ENCODE measurements at regions not wholly inside any gene's neighbourhood (a gene's known extent, or its start where the extent isn't known, plus 50 kb on each side); places are given as distances from the start of the nearest gene placed in this dataset.

DNA sequence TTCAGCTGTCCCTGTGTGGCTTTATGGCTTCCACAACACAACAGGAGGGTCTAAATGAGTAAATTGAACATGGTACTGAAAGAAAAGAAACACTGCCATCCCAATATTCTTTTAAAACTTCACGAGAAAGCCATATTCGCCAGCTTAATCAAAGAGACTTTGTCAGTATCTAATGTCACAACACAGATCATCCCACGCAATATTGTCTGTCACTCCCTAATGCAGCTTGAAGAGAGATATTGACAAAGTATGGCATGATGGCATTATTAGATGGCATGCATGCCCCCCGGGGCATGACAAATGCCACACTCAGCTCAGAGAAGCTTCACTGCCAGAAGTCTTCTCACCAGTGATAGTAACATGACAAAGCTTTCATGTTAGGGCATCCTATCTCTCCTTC is 197.8 kb downstream of the TTC8 start:
- no peak for DNase-seq
- Histone ChIP-seq H3K27me3 (ENCODE audit: low read depth) (peaks cover 18% of the 10 kb centered on the region), H3K9me3 (no peaks in the 10 kb centered on the region), H3K27ac (no peak overlapping the region), H3K36me3 (no peaks in the 10 kb centered on the region), H3K4me3 (no peak overlapping the region), H3K4me1 (peaks cover 9% of the 10 kb centered on the region)
- no peak for ATAC-seq
- intact Hi-C loops (cut with DNase I), result loop anchor here (10.0 kb wide), 1 partner anchor 893 kb away; no protein-coding TSS in a partner anchor
- TF ChIP-seq, protein P1, sequence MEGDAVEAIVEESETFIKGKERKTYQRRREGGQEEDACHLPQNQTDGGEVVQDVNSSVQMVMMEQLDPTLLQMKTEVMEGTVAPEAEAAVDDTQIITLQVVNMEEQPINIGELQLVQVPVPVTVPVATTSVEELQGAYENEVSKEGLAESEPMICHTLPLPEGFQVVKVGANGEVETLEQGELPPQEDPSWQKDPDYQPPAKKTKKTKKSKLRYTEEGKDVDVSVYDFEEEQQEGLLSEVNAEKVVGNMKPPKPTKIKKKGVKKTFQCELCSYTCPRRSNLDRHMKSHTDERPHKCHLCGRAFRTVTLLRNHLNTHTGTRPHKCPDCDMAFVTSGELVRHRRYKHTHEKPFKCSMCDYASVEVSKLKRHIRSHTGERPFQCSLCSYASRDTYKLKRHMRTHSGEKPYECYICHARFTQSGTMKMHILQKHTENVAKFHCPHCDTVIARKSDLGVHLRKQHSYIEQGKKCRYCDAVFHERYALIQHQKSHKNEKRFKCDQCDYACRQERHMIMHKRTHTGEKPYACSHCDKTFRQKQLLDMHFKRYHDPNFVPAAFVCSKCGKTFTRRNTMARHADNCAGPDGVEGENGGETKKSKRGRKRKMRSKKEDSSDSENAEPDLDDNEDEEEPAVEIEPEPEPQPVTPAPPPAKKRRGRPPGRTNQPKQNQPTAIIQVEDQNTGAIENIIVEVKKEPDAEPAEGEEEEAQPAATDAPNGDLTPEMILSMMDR (IDR thresholded peaks at IDR 0.05), result no peak

DNA sequence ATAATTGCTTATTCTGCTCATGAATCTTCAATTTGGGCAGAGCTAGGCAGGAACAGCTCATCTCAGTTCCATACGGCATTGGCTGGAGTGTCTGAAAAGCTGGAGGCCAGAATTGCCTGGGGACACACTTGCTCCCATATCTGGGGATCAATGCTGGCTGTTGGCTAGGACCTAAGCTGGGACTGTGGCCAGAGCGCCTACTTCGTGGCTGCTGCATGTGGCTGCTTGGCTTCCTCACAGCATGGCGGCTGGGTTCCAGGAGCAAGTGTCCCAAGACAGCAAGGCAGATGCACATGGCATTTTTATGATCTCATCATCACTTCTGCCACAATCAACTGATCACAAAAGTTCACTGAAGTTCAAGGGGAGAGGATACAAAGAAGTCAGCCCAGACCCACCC is 200.2 kb downstream of the TTC8 start:
- intact Hi-C loops (cut with DNase I), result loop anchor here (10.0 kb wide), 1 partner anchor 890 kb away; no protein-coding TSS in a partner anchor
- Histone ChIP-seq H3K27me3 (ENCODE audit: low read depth) (peaks cover 33% of the 10 kb centered on the region), H3K4me3 (no peak overlapping the region), H3K27ac (no peak overlapping the region), H3K9me3 (no peaks in the 10 kb centered on the region), H3K4me1 (peaks cover 14% of the 10 kb centered on the region), H3K36me3 (no peaks in the 10 kb centered on the region)
- TF ChIP-seq, protein P1 (IDR thresholded peaks at IDR 0.05), result no peak
- DNase-seq (no peak), ATAC-seq (no peak)

DNA sequence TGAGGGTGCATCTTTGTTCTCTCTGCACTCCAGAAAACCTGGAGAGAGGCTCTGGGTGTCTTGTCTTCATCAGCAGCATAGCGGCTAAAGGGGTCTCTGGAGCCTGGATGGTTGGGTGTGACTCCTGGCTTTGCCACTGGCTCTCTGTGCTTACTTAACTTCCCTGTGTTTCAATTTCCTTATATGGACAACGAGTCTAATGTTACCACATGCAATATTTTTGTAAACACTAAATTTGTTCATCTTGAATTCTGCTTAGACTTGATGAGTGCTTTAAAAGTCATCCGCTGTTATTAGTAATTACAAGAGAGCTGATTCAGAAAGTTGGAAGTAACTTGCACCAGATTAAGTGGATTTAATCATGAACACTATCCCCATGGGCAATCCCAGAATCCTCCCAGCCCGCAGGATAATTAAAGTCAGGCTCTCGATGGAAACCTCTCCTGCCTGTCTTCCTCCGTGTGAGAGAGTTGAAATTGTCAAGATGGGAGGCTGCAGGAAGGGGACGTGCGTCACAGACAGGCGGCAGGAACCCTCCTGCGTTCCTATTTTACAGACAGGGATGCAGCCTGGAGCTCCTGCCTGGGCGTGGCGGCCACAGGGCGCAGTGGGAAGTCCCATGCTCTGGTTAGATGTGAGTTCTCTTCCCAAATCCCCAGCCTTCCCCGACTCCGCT is 201.2 kb downstream of the TTC8 start:
- Histone ChIP-seq H3K27me3 (ENCODE audit: low read depth) (peaks cover 43% of the 10 kb centered on the region), H3K27ac (no peak overlapping the region), H3K4me1 (peaks cover 14% of the 10 kb centered on the region), H3K36me3 (no peaks in the 10 kb centered on the region), H3K9me3 (no peaks in the 10 kb centered on the region), H3K4me3 (no peak overlapping the region)
- TF ChIP-seq, protein P1 (IDR thresholded peaks at IDR 0.05), result no peak
- no peak for DNase-seq
- intact Hi-C loops (cut with DNase I), result loop anchor here (10.0 kb wide), 1 partner anchor 889 kb away; no protein-coding TSS in a partner anchor
- ATAC-seq, result peak in 1 of 2 donors; percentile 29

DNA sequence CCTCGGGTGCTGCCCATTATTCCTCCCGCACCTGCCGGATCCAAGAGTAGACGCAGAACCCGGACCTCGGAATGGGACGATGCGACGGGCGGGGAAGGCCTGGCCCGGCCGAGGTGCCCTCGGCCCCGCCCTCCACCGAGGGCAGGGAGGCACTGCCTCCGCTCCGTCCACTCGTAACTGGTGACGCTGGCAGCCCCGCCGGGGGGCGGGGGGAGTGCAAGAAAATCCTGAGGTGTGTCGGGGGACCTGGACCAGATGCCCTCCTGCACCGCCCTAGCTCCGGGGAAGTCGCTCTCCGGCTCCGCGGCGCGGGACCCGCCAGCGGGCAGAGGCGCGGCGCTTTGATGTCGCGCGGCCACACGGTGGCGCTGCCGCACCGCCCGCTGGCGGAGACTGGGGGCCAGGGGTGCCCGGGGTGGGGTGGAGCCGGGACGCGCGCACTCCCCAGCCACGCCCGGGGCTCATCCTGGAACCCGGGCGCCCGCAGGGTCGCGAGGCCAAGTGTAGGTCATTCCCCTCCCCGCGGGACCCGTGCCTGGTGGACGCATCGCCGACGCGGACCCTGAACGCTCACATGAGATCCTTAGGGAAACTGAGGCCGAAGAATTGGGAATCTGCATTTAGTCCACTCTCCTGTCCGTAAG is 202.8 kb downstream of the TTC8 start:
- DNase-seq (peak; percentile 69), ATAC-seq (peak; percentile 91 to 93)
- H3K27me3 ChIP-seq (ENCODE audit: low read depth), result peaks cover 44% of the 10 kb centered on the region
- peak overlapping the region; percentile 60 for H3K4me3 ChIP-seq
- no peaks in the 10 kb centered on the region for H3K36me3 ChIP-seq
- no peak overlapping the region for H3K27ac ChIP-seq
- TF ChIP-seq, protein P1 (IDR thresholded peaks at IDR 0.05), result peak; percentile 68
- intact Hi-C loops (cut with DNase I), result loop anchor here (10.0 kb wide), 1 partner anchor 888 kb away; no protein-coding TSS in a partner anchor
- peaks cover 14% of the 10 kb centered on the region for H3K4me1 ChIP-seq
- H3K9me3 ChIP-seq, result no peaks in the 10 kb centered on the region

DNA sequence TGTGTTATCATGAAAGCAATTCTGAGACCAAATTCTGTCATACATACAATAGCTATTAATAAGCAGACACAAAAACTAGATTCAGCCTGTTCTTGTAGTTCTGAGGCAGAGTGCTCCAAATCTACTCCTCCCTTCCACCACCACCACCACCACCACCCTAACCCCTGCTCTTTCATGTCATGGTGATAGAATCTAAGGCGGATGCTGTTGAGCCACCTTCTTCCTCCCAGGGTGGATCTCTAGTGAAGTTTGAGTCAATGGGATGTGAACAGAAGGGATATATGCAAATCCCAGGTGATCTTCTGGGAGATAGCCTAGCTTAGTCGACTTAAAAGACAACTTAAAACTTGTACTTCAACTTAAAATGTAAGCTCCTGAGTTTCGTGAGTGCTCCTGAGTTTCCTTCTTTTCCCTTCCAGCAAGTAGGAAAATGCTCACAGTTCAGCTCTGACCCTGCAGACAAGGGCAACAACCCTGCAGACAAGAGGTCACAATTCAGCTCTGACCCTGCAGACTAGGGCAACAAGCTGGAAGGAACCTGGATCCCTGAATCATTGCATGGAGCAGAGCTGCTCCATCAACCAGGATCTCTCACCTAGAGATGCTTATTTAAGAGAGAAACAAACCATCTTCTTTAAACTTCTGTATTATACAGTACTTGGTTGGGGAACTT is 204.1 kb downstream of the TTC8 start:
- intact Hi-C loops (cut with DNase I), result loop anchor here (10.0 kb wide), 1 partner anchor 886 kb away; no protein-coding TSS in a partner anchor
- Histone ChIP-seq H3K27ac (no peak overlapping the region), H3K4me3 (no peak overlapping the region), H3K9me3 (no peaks in the 10 kb centered on the region), H3K4me1 (peaks cover 14% of the 10 kb centered on the region), H3K27me3 (ENCODE audit: low read depth) (peaks cover 44% of the 10 kb centered on the region), H3K36me3 (no peaks in the 10 kb centered on the region)
- DNase-seq (no peak), ATAC-seq (no peak)
- TF ChIP-seq, protein P1 (IDR thresholded peaks at IDR 0.05), result no peak

Measured in lower lobe of right lung (tissue), 2 donors.